H1 (cell line): ENCODE measurements at regions not wholly inside any gene's neighbourhood (a gene's known extent, or its start where the extent isn't known, plus 50 kb on each side); places are given as distances from the start of the nearest gene placed in this dataset.

Experiments
- BCL11A ChIP-seq, 2 experiments: IDR thresholded peaks; one replicate each; pipeline ENCODE4 v1.6.1; 2011; ENCODE audit warnings: low read depth in 2 of 2, low read length in 2 of 2, mild to moderate bottlenecking in 2 of 2
- BRCA1 ChIP-seq: IDR thresholded peaks from 2 replicates; pipeline ENCODE4 v1.6.1; 2012; ENCODE audit warnings: low read depth, low read length, improper control_type of control experiment
- CBX5 ChIP-seq: fragments of 300-800, 300-1000 bp; sonication (generic); IDR thresholded peaks from 2 replicates; pipeline ENCODE4 v1.7.1; 2016; ENCODE audit warnings: antibody characterized with exemption, low read length, low read depth
- CHD7 ChIP-seq: fragments of 300-600 bp; sonication (generic); IDR thresholded peaks from 2 replicates; pipeline ENCODE4 v1.7.1; 2012; ENCODE audit warnings: low read length, moderate library complexity, mild to moderate bottlenecking, inconsistent platforms; ENCODE audit not compliant: insufficient replicate concordance
- GTF2F1 ChIP-seq: IDR thresholded peaks from 2 replicates; pipeline ENCODE4 v1.6.1; 2012; ENCODE audit warnings: low read depth, low read length, improper control_type of control experiment, borderline replicate concordance
- KDM5A ChIP-seq: fragments of 200-600 bp; IDR thresholded peaks from 2 replicates; pipeline ENCODE4 v1.7.1; 2012; ENCODE audit warnings: mild to moderate bottlenecking, low read length, inconsistent platforms, mixed read lengths
- RBBP5 ChIP-seq: IDR thresholded peaks from 2 replicates; pipeline ENCODE4 v1.7.1; 2012; ENCODE audit warnings: low read depth, mild to moderate bottlenecking, inconsistent platforms, low read length, moderate library complexity, borderline replicate concordance
- RNF2 ChIP-seq: fragments of 200-900, 300-1000 bp; sonication (generic); IDR thresholded peaks from 2 replicates; pipeline ENCODE4 v1.7.1; 2016; ENCODE audit warnings: borderline replicate concordance, low read depth, mild to moderate bottlenecking, antibody characterized with exemption, low read length; ENCODE audit not compliant: poor library complexity, severe bottlenecking; ENCODE audit errors: missing control alignments
- SP1 ChIP-seq: IDR thresholded peaks from 2 replicates; pipeline ENCODE4 v1.6.1; 2011; ENCODE audit warnings: low read depth, low read length
- SP2 ChIP-seq: IDR thresholded peaks from 2 replicates; pipeline ENCODE4 v1.6.1; 2012; ENCODE audit warnings: mild to moderate bottlenecking, low read length, inconsistent platforms
- SP4 ChIP-seq: IDR thresholded peaks from 2 replicates; pipeline ENCODE4 v1.6.1; 2012; ENCODE audit warnings: low read length, inconsistent platforms

- TF ChIP-seq CHD7 = no peak
- TF ChIP-seq RBBP5 = no peak
- no peak for TF ChIP-seq BCL11A (IDR thresholded peaks at IDR 0.05; ENCODE audit: low read depth in 2 of 2, low read length in 2 of 2)
- no peak for TF ChIP-seq SP4
- TF ChIP-seq SP2 = no peak
- no peak for TF ChIP-seq BRCA1
- no peak for TF ChIP-seq GTF2F1
- TF ChIP-seq SP1 = no peak
- TF ChIP-seq KDM5A = no peak
- no peak for TF ChIP-seq CBX5
- TF ChIP-seq RNF2 = no peak
Measured at GRCh38 chr10:78618050-78618449, 450.7 kb upstream of the ZMIZ1 start (continued).
